ENCODE measurements at regions not wholly inside any gene's neighbourhood (a gene's known extent, or its start where the extent isn't known, plus 50 kb on each side); places are given as distances from the start of the nearest gene placed in this dataset.
"Not testable (repeated sequence)": the region's sequence is repeated elsewhere in the genome, so short reads cannot be mapped to it uniquely, and the experiment has no call there.

- intact Hi-C loops (cut with DNase I; ENCODE audit: low total_unique reads), result no loop called here
- Histone ChIP-seq H3K27ac (no peak overlapping the region), H3K36me3 (no peaks in the 10 kb centered on the region), H3K4me1 (no peaks in the 10 kb centered on the region), H3K9me3 (no peaks in the 10 kb centered on the region), H3K4me3 (no peak overlapping the region), H3K27me3 (no peaks in the 10 kb centered on the region)
- no peak for DNase-seq
- no peak for TF ChIP-seq CTCF (IDR thresholded peaks at IDR 0.05)
- no peak for TF ChIP-seq POLR2A (IDR thresholded peaks at IDR 0.05)
Observed at GRCh38 chr9:92228628-92229027, 64.9 kb downstream of the IARS1 start.

DNA sequence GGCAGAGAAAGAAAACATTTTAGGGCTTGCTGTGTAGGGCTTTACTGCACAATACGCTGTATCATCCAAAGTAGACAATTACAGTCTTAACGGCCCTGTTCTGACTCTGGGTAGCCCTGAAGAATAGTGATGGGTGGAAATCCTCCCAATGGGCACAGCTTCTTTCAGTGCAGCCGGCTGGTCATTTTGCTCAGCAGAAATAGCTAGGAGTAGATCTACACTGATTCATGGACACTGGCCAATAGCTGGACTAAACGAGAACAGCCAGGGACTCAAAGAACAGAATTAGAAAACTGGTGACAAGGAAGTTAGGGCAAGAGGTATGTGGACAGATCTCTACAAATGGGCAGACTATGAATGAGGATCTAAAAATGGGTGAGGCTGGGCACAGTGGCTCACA, 69.3 kb downstream of the IARS1 start:
- H3K36me3 ChIP-seq, result no peaks in the 10 kb centered on the region
- TF ChIP-seq POLR2A (IDR thresholded peaks at IDR 0.05) (no peak), CTCF (IDR thresholded peaks at IDR 0.05) (no peak)

DNA sequence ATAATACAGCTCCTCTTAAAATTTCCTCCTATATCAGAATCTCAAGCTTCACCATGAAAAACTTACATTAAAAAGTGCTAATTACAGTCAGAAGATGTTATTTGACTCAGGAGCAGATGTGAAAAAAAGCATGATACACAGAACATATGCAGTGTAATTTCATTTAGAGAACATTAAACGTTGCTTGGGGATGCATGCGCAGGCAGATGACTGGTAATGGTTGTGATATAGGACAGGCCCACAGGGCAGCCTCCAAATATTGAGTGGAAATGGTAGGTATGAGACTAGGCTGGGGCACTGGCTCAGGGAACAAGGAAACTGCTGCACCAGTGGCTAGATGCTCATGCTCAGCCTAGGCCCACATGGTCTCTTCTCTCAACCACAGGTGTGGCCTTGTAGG, 69.7 kb downstream of the IARS1 start:
- no peak overlapping the region for H3K4me3 ChIP-seq
- no peak for TF ChIP-seq CTCF (IDR thresholded peaks at IDR 0.05)
- no peak for TF ChIP-seq POLR2A (IDR thresholded peaks at IDR 0.05)
- DNase-seq, result no peak
- intact Hi-C loops (cut with DNase I; ENCODE audit: low total_unique reads), result no loop called here
- no peaks in the 10 kb centered on the region for H3K9me3 ChIP-seq
- H3K36me3 ChIP-seq, result no peaks in the 10 kb centered on the region
- no peaks in the 10 kb centered on the region for H3K27me3 ChIP-seq
- no peak overlapping the region for H3K27ac ChIP-seq
- H3K4me1 ChIP-seq, result no peaks in the 10 kb centered on the region

More for the DNA sequence above, 69.3 kb downstream of the IARS1 start:
- no peak overlapping the region for H3K4me3 ChIP-seq
- intact Hi-C loops (cut with DNase I; ENCODE audit: low total_unique reads), result no loop called here
- no peak overlapping the region for H3K27ac ChIP-seq
- H3K27me3 ChIP-seq, result no peaks in the 10 kb centered on the region
- no peak for DNase-seq
- H3K4me1 ChIP-seq, result no peaks in the 10 kb centered on the region
- no peaks in the 10 kb centered on the region for H3K9me3 ChIP-seq

- H3K27ac ChIP-seq, result no peak overlapping the region
- DNase-seq, result no peak
- H3K4me1 ChIP-seq, result no peaks in the 10 kb centered on the region
- no peak for TF ChIP-seq CTCF (IDR thresholded peaks at IDR 0.05)
- no peak for TF ChIP-seq POLR2A (IDR thresholded peaks at IDR 0.05)
- no peaks in the 10 kb centered on the region for H3K9me3 ChIP-seq
- H3K4me3 ChIP-seq, result no peak overlapping the region
- no peaks in the 10 kb centered on the region for H3K27me3 ChIP-seq
- H3K36me3 ChIP-seq, result no peaks in the 10 kb centered on the region
- intact Hi-C loops (cut with DNase I; ENCODE audit: low total_unique reads), result no loop called here
Observed at GRCh38 chr9:92208693-92209524, 84.6 kb downstream of the IARS1 start.

DNA sequence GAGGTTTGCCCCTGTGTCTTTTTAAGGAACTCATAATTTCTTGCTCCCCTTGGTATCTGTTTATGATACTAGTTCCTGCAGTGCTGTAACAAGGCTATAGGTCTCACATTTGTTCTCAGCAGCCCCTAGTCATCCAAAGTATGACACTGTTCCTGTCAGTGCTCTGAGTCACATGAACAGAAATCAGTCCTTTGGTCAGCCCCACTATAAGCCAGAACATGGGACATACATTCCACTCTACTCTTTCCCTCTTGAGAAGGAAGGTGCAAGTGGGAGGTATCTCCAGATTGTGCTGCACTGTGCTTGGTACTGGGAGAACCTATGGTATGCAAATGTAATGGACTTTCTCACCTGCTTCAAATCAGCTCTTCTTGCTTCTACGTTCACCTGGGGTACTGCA, 87.0 kb downstream of the IARS1 start:
- intact Hi-C loops (cut with DNase I; ENCODE audit: low total_unique reads), result no loop called here
- H3K27ac ChIP-seq, result no peak overlapping the region
- H3K4me1 ChIP-seq, result no peaks in the 10 kb centered on the region
- no peaks in the 10 kb centered on the region for H3K27me3 ChIP-seq
- TF ChIP-seq POLR2A (IDR thresholded peaks at IDR 0.05) (no peak), CTCF (IDR thresholded peaks at IDR 0.05) (no peak)
- H3K9me3 ChIP-seq, result no peaks in the 10 kb centered on the region
- no peak overlapping the region for H3K4me3 ChIP-seq
- DNase-seq, result no peak
- no peaks in the 10 kb centered on the region for H3K36me3 ChIP-seq

- H3K27ac ChIP-seq; intact Hi-C loops (cut with DNase I; ENCODE audit: low total_unique reads): not testable (repeated sequence)
Observed at GRCh38 chr9:92203887-92204286, 88.7 kb upstream of the SPTLC1 start.

DNA sequence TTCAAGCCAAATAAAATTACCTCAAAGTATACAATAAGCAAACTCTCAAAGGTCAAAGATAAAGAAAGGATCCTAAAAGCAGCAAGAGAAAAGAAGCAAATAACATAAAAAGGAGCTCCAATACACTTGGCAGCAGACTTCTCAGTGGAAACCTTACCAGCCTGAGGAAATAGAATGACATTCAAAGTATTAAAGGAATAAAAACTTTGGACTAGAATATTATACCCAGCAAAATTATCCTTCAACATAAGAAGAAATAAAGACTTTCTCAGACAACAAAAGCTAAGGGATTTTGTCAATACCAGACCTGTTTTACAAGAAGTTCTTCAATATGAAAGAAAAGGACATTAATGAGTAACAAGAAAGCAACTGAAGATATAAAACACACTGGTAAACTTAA, 83.0 kb upstream of the SPTLC1 start:
- intact Hi-C loops (cut with DNase I; ENCODE audit: low total_unique reads); H3K36me3 ChIP-seq; H3K4me1 ChIP-seq; H3K27ac ChIP-seq; DNase-seq; H3K27me3 ChIP-seq; H3K9me3 ChIP-seq; H3K4me3 ChIP-seq: not testable (repeated sequence)

More at GRCh38 chr9:92203887-92204286, 88.7 kb upstream of the SPTLC1 start:
- H3K4me1 ChIP-seq, DNase-seq, H3K36me3 ChIP-seq, H3K4me3 ChIP-seq, H3K9me3 ChIP-seq, H3K27me3 ChIP-seq: not testable (repeated sequence)

All from uterus (tissue), 3 donors.